ENCODE measurements at regions not wholly inside any gene's neighbourhood (a gene's known extent, or its start where the extent isn't known, plus 50 kb on each side); places are given as distances from the start of the nearest gene placed in this dataset.

DNA sequence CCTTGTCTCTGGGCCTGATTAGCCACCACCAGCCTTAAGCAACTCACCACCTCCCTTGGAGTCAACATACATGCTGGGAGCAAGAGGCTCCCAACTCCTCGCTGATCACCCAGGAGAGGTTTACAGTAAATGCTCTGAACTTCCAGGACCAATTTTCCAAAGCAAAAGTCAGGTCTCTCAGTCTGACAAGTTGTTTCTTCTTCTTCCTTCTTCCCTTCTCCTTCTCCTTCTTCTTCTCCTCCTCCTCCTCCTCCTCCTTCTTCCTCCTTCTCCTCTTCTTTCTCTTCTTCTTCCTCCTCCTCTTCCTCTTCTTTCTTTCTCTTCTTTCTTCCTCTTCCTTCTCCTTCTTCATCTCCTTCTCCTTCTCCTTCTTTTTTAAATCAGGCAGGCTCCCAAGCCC lies 148.2 kb downstream of the NECTIN1 start:
- peaks cover 3% of the 10 kb centered on the region for H3K4me1 Mint-ChIP-seq (ENCODE audit: unreplicated experiment)
- no peaks in the 10 kb centered on the region for H3K9me3 Mint-ChIP-seq (ENCODE audit: unreplicated experiment)
- H3K36me3 Mint-ChIP-seq (ENCODE audit: low read depth, unreplicated experiment): peaks cover 4% of the 10 kb centered on the region
- TF ChIP-seq, protein P1, sequence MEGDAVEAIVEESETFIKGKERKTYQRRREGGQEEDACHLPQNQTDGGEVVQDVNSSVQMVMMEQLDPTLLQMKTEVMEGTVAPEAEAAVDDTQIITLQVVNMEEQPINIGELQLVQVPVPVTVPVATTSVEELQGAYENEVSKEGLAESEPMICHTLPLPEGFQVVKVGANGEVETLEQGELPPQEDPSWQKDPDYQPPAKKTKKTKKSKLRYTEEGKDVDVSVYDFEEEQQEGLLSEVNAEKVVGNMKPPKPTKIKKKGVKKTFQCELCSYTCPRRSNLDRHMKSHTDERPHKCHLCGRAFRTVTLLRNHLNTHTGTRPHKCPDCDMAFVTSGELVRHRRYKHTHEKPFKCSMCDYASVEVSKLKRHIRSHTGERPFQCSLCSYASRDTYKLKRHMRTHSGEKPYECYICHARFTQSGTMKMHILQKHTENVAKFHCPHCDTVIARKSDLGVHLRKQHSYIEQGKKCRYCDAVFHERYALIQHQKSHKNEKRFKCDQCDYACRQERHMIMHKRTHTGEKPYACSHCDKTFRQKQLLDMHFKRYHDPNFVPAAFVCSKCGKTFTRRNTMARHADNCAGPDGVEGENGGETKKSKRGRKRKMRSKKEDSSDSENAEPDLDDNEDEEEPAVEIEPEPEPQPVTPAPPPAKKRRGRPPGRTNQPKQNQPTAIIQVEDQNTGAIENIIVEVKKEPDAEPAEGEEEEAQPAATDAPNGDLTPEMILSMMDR (IDR thresholded peaks at IDR 0.05; ENCODE audit: unreplicated experiment): no peak
- no peak overlapping the region for H3K27ac Mint-ChIP-seq (ENCODE audit: unreplicated experiment)
- H3K27me3 Mint-ChIP-seq (ENCODE audit: unreplicated experiment): peaks cover 1% of the 10 kb centered on the region
- no peak overlapping the region for H3K4me3 Mint-ChIP-seq (ENCODE audit: unreplicated experiment)
- no peak for DNase-seq (ENCODE audit: low spot score)

- Mint-ChIP-seq H3K4me1 (ENCODE audit: unreplicated experiment) (peaks cover 3% of the 10 kb centered on the region), H3K36me3 (ENCODE audit: low read depth, unreplicated experiment) (peaks cover 4% of the 10 kb centered on the region), H3K27me3 (ENCODE audit: unreplicated experiment) (peaks cover 1% of the 10 kb centered on the region), H3K27ac (ENCODE audit: unreplicated experiment) (no peak overlapping the region), H3K4me3 (ENCODE audit: unreplicated experiment) (no peak overlapping the region), H3K9me3 (ENCODE audit: unreplicated experiment) (no peaks in the 10 kb centered on the region)
- DNase-seq (ENCODE audit: low spot score): no peak
- TF ChIP-seq, protein P1 (IDR thresholded peaks at IDR 0.05; ENCODE audit: unreplicated experiment): no peak
Measured at GRCh38 chr11:119580081-119580480, 148.9 kb downstream of the NECTIN1 start.

GRCh38 chr11:119578521-119579191 lies 150.3 kb downstream of the NECTIN1 start:
- Mint-ChIP-seq H3K9me3 (ENCODE audit: unreplicated experiment) (no peaks in the 10 kb centered on the region), H3K27ac (ENCODE audit: unreplicated experiment) (no peak overlapping the region), H3K4me1 (ENCODE audit: unreplicated experiment) (peaks cover 4% of the 10 kb centered on the region), H3K4me3 (ENCODE audit: unreplicated experiment) (no peak overlapping the region), H3K36me3 (ENCODE audit: low read depth, unreplicated experiment) (peaks cover 4% of the 10 kb centered on the region), H3K27me3 (ENCODE audit: unreplicated experiment) (no peaks in the 10 kb centered on the region)
- TF ChIP-seq, protein P1 (IDR thresholded peaks at IDR 0.05; ENCODE audit: unreplicated experiment): no peak
- no peak for DNase-seq (ENCODE audit: low spot score)

DNA sequence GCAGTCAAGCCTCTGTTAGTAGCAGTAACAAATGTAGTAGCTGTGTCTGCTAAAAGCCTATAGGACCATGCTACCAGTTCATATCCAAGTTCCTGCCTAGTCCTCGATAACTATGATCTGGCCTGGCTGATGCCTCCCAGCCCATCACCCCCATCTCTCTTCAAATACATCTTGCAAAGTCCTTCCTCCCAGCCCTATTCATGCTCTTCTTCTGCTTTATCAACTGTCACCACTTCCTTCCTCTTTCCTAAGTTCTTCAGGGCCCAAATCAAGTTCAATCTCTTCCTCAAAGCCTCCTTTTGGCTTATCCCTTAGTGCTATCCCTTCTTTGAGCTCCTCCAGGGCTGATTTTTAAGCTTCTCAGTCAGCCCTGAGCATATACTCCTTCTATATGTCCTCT lies 150.9 kb upstream of the THY1 start:
- Mint-ChIP-seq H3K27me3 (ENCODE audit: unreplicated experiment) (no peaks in the 10 kb centered on the region), H3K4me3 (ENCODE audit: unreplicated experiment) (no peak overlapping the region), H3K4me1 (ENCODE audit: unreplicated experiment) (peaks cover 4% of the 10 kb centered on the region), H3K27ac (ENCODE audit: unreplicated experiment) (no peak overlapping the region), H3K36me3 (ENCODE audit: low read depth, unreplicated experiment) (no peaks in the 10 kb centered on the region), H3K9me3 (ENCODE audit: unreplicated experiment) (no peaks in the 10 kb centered on the region)
- TF ChIP-seq, protein P1 (IDR thresholded peaks at IDR 0.05; ENCODE audit: unreplicated experiment): no peak
- no peak for DNase-seq (ENCODE audit: low spot score)

- no peak for DNase-seq (ENCODE audit: low spot score)
- H3K4me1 Mint-ChIP-seq (ENCODE audit: unreplicated experiment): peaks cover 4% of the 10 kb centered on the region
- no peaks in the 10 kb centered on the region for H3K9me3 Mint-ChIP-seq (ENCODE audit: unreplicated experiment)
- H3K4me3 Mint-ChIP-seq (ENCODE audit: unreplicated experiment): no peak overlapping the region
- no peaks in the 10 kb centered on the region for H3K36me3 Mint-ChIP-seq (ENCODE audit: low read depth, unreplicated experiment)
- TF ChIP-seq, protein P1 (IDR thresholded peaks at IDR 0.05; ENCODE audit: unreplicated experiment): no peak
- no peaks in the 10 kb centered on the region for H3K27me3 Mint-ChIP-seq (ENCODE audit: unreplicated experiment)
- no peak overlapping the region for H3K27ac Mint-ChIP-seq (ENCODE audit: unreplicated experiment)
Measured at GRCh38 chr11:119572481-119573424, 149.8 kb upstream of the THY1 start.

Measured in endothelial cell (in vitro differentiated cells).